ENCODE measurements at regions not wholly inside any gene's neighbourhood (a gene's known extent, or its start where the extent isn't known, plus 50 kb on each side); places are given as distances from the start of the nearest gene placed in this dataset.

- ChIA-PET CTCF (no interaction called here), POLR2A (no interaction called here)
- no peak overlapping the region for H3K27ac ChIP-seq (ENCODE audit: low read depth in 1 of 2, low read length in 2 of 2)
- Mint-ChIP-seq H3K36me3 (ENCODE audit: low read depth) (no peaks in the 10 kb centered on the region), H3K27ac (no peak overlapping the region), H3K9me3 (no peaks in the 10 kb centered on the region), H3K4me3 (no peak overlapping the region), H3K27me3 (peaks cover 4% of the 10 kb centered on the region), H3K4me1 (ENCODE audit: low read depth) (no peaks in the 10 kb centered on the region)
- no peak for ATAC-seq (ENCODE audit: poor library complexity)
- intact Hi-C loops (cut with DNase I, micrococcal nuclease) = loop anchor here in 1 of 2 experiments (5.0 kb wide), 1 partner anchor 98 kb away; no protein-coding TSS in a partner anchor
- H3K9me3 ChIP-seq (ENCODE audit: control insufficient read depth in 1 of 2, insufficient read depth in 1 of 2, low read length in 2 of 2) = no peaks in the 10 kb centered on the region
- H3K27me3 ChIP-seq (ENCODE audit: control insufficient read depth in 1 of 2, insufficient read depth in 2 of 2, low read length in 2 of 2) = no peaks in the 10 kb centered on the region
- H3K4me1 ChIP-seq (ENCODE audit: insufficient read depth, low read length) = peaks cover under 1% of the 10 kb centered on the region
- no peaks in the 10 kb centered on the region for H3K36me3 ChIP-seq (ENCODE audit: insufficient read depth, low read length)
- no peak for DNase-seq
- no peak for TF ChIP-seq CTCF (IDR thresholded peaks at IDR 0.05)
- H3K4me3 ChIP-seq (ENCODE audit: low read length) = no peak overlapping the region
These were observed 106.7 kb upstream of the GGTLC1 start for GRCh38 chr20:24095303-24095702.

GRCh38 chr20:24089576-24089975 lies 101.0 kb upstream of the GGTLC1 start:
- ATAC-seq (ENCODE audit: poor library complexity) (no peak), DNase-seq (no peak)
- Mint-ChIP-seq H3K36me3 (ENCODE audit: low read depth) (no peaks in the 10 kb centered on the region), H3K4me1 (ENCODE audit: low read depth) (no peaks in the 10 kb centered on the region), H3K4me3 (no peak overlapping the region), H3K27ac (no peak overlapping the region), H3K27me3 (peaks cover 4% of the 10 kb centered on the region), H3K9me3 (no peaks in the 10 kb centered on the region)
- no peak overlapping the region for H3K4me3 ChIP-seq (ENCODE audit: low read length)
- no peaks in the 10 kb centered on the region for H3K36me3 ChIP-seq (ENCODE audit: insufficient read depth, low read length)
- no peaks in the 10 kb centered on the region for H3K4me1 ChIP-seq (ENCODE audit: insufficient read depth, low read length)
- no peak overlapping the region for H3K27ac ChIP-seq (ENCODE audit: low read depth in 1 of 2, low read length in 2 of 2)
- TF ChIP-seq CTCF (IDR thresholded peaks at IDR 0.05) = no peak
- H3K27me3 ChIP-seq (ENCODE audit: control insufficient read depth in 1 of 2, insufficient read depth in 2 of 2, low read length in 2 of 2) = no peaks in the 10 kb centered on the region
- CTCF ChIA-PET = no interaction called here
- POLR2A ChIA-PET = no interaction called here
- no peaks in the 10 kb centered on the region for H3K9me3 ChIP-seq (ENCODE audit: control insufficient read depth in 1 of 2, insufficient read depth in 1 of 2, low read length in 2 of 2)
- intact Hi-C loops (cut with DNase I, micrococcal nuclease) = no loop called here

- CTCF ChIA-PET = no interaction called here
- Mint-ChIP-seq H3K36me3 (ENCODE audit: low read depth) (no peaks in the 10 kb centered on the region), H3K9me3 (no peaks in the 10 kb centered on the region), H3K27me3 (no peaks in the 10 kb centered on the region), H3K27ac (no peak overlapping the region), H3K4me1 (ENCODE audit: low read depth) (no peaks in the 10 kb centered on the region), H3K4me3 (no peak overlapping the region)
- intact Hi-C loops (cut with DNase I, micrococcal nuclease) = no loop called here
- Histone ChIP-seq H3K4me3 (ENCODE audit: low read length) (no peak overlapping the region), H3K27me3 (ENCODE audit: control insufficient read depth in 1 of 2, insufficient read depth in 2 of 2, low read length in 2 of 2) (no peaks in the 10 kb centered on the region), H3K36me3 (ENCODE audit: insufficient read depth, low read length) (no peaks in the 10 kb centered on the region), H3K27ac (ENCODE audit: low read depth in 1 of 2, low read length in 2 of 2) (no peak overlapping the region), H3K4me1 (ENCODE audit: insufficient read depth, low read length) (no peaks in the 10 kb centered on the region), H3K9me3 (ENCODE audit: control insufficient read depth in 1 of 2, insufficient read depth in 1 of 2, low read length in 2 of 2) (no peaks in the 10 kb centered on the region)
- DNase-seq (no peak), ATAC-seq (ENCODE audit: poor library complexity) (no peak)
- POLR2A ChIA-PET = no interaction called here
- no peak for TF ChIP-seq CTCF (IDR thresholded peaks at IDR 0.05)
These were observed 97.5 kb upstream of the GGTLC1 start for GRCh38 chr20:24086121-24086520.

Measured in CD4-positive, alpha-beta T cell (primary cell).